ENCODE measurements at regions not wholly inside any gene's neighbourhood (a gene's known extent, or its start where the extent isn't known, plus 50 kb on each side); places are given as distances from the start of the nearest gene placed in this dataset.

GRCh38 chr9:108078811-108079210, 589.2 kb upstream of the KLF4 start:
- Histone ChIP-seq H3K9me2 (replicated peaks; ENCODE audit: control insufficient read depth, low read length) (no peaks in the 10 kb centered on the region), H3K36me3 (ENCODE audit: control insufficient read depth, low read length) (no peaks in the 10 kb centered on the region), H3K27ac (ENCODE audit: low read depth, low read length) (no peak overlapping the region), H3K4me1 (ENCODE audit: control insufficient read depth, low read length) (no peaks in the 10 kb centered on the region), H3K27me3 (ENCODE audit: control insufficient read depth, low read length) (no peaks in the 10 kb centered on the region), H3K79me2 (ENCODE audit: control insufficient read depth, low read length) (no peaks in the 10 kb centered on the region), H3K9me3 (ENCODE audit: control insufficient read depth, insufficient read depth, low read length) (no peaks in the 10 kb centered on the region), H3F3A (ENCODE audit: control insufficient read depth, insufficient read depth) (no peaks in the 10 kb centered on the region), H3K4me3 (ENCODE audit: low read length) (no peak overlapping the region), H4K20me1 (ENCODE audit: control insufficient read depth, insufficient read depth, low read depth, low read length) (no peaks in the 10 kb centered on the region), H3K4me2 (ENCODE audit: low read length) (no peak overlapping the region)
- TF ChIP-seq EZH2phosphoT487 (IDR thresholded peaks at IDR 0.05; ENCODE audit: borderline replicate concordance, low read length), result no peak
- TF ChIP-seq CTCF (IDR thresholded peaks at IDR 0.05; ENCODE audit: low read depth, low read length, poor library complexity, severe bottlenecking), result no peak

GRCh38 chr9:108078375-108078774, 588.8 kb upstream of the KLF4 start:
- H3K27ac ChIP-seq (ENCODE audit: low read depth, low read length), result no peak overlapping the region
- H3K9me3 ChIP-seq (ENCODE audit: control insufficient read depth, insufficient read depth, low read length), result no peaks in the 10 kb centered on the region
- H3F3A ChIP-seq (ENCODE audit: control insufficient read depth, insufficient read depth), result no peaks in the 10 kb centered on the region
- no peaks in the 10 kb centered on the region for H3K79me2 ChIP-seq (ENCODE audit: control insufficient read depth, low read length)
- no peak overlapping the region for H3K4me3 ChIP-seq (ENCODE audit: low read length)
- no peaks in the 10 kb centered on the region for H3K36me3 ChIP-seq (ENCODE audit: control insufficient read depth, low read length)
- no peaks in the 10 kb centered on the region for H4K20me1 ChIP-seq (ENCODE audit: control insufficient read depth, insufficient read depth, low read depth, low read length)
- H3K9me2 ChIP-seq (replicated peaks; ENCODE audit: control insufficient read depth, low read length), result no peaks in the 10 kb centered on the region
- H3K4me1 ChIP-seq (ENCODE audit: control insufficient read depth, low read length), result no peaks in the 10 kb centered on the region
- TF ChIP-seq CTCF (IDR thresholded peaks at IDR 0.05; ENCODE audit: low read depth, low read length, poor library complexity, severe bottlenecking) (no peak), EZH2phosphoT487 (IDR thresholded peaks at IDR 0.05; ENCODE audit: borderline replicate concordance, low read length) (no peak)
- no peak overlapping the region for H3K4me2 ChIP-seq (ENCODE audit: low read length)
- H3K27me3 ChIP-seq (ENCODE audit: control insufficient read depth, low read length), result no peaks in the 10 kb centered on the region

GRCh38 chr9:108077556-108077955, 588.0 kb upstream of the KLF4 start:
- no peaks in the 10 kb centered on the region for H3K27me3 ChIP-seq (ENCODE audit: control insufficient read depth, low read length)
- no peak overlapping the region for H3K4me3 ChIP-seq (ENCODE audit: low read length)
- H3K27ac ChIP-seq (ENCODE audit: low read depth, low read length), result no peak overlapping the region
- no peak overlapping the region for H3K4me2 ChIP-seq (ENCODE audit: low read length)
- no peaks in the 10 kb centered on the region for H3K36me3 ChIP-seq (ENCODE audit: control insufficient read depth, low read length)
- no peaks in the 10 kb centered on the region for H3K4me1 ChIP-seq (ENCODE audit: control insufficient read depth, low read length)
- TF ChIP-seq EZH2phosphoT487 (IDR thresholded peaks at IDR 0.05; ENCODE audit: borderline replicate concordance, low read length) (no peak), CTCF (IDR thresholded peaks at IDR 0.05; ENCODE audit: low read depth, low read length, poor library complexity, severe bottlenecking) (no peak)
- no peaks in the 10 kb centered on the region for H4K20me1 ChIP-seq (ENCODE audit: control insufficient read depth, insufficient read depth, low read depth, low read length)
- no peaks in the 10 kb centered on the region for H3K79me2 ChIP-seq (ENCODE audit: control insufficient read depth, low read length)
- H3F3A ChIP-seq (ENCODE audit: control insufficient read depth, insufficient read depth), result no peaks in the 10 kb centered on the region
- no peaks in the 10 kb centered on the region for H3K9me2 ChIP-seq (replicated peaks; ENCODE audit: control insufficient read depth, low read length)
- H3K9me3 ChIP-seq (ENCODE audit: control insufficient read depth, insufficient read depth, low read length), result no peaks in the 10 kb centered on the region

GRCh38 chr9:108074900-108075299, 585.3 kb upstream of the KLF4 start:
- no peak overlapping the region for H3K4me3 ChIP-seq (ENCODE audit: low read length)
- no peaks in the 10 kb centered on the region for H3K9me3 ChIP-seq (ENCODE audit: control insufficient read depth, insufficient read depth, low read length)
- no peaks in the 10 kb centered on the region for H3K9me2 ChIP-seq (replicated peaks; ENCODE audit: control insufficient read depth, low read length)
- no peak for TF ChIP-seq EZH2phosphoT487 (IDR thresholded peaks at IDR 0.05; ENCODE audit: borderline replicate concordance, low read length)
- TF ChIP-seq CTCF (IDR thresholded peaks at IDR 0.05; ENCODE audit: low read depth, low read length, poor library complexity, severe bottlenecking), result no peak
- no peak overlapping the region for H3K27ac ChIP-seq (ENCODE audit: low read depth, low read length)
- H3K27me3 ChIP-seq (ENCODE audit: control insufficient read depth, low read length), result no peaks in the 10 kb centered on the region
- no peaks in the 10 kb centered on the region for H4K20me1 ChIP-seq (ENCODE audit: control insufficient read depth, insufficient read depth, low read depth, low read length)
- H3F3A ChIP-seq (ENCODE audit: control insufficient read depth, insufficient read depth), result no peaks in the 10 kb centered on the region
- H3K36me3 ChIP-seq (ENCODE audit: control insufficient read depth, low read length), result no peaks in the 10 kb centered on the region
- no peak overlapping the region for H3K4me2 ChIP-seq (ENCODE audit: low read length)
- no peaks in the 10 kb centered on the region for H3K4me1 ChIP-seq (ENCODE audit: control insufficient read depth, low read length)
- no peaks in the 10 kb centered on the region for H3K79me2 ChIP-seq (ENCODE audit: control insufficient read depth, low read length)
